ENCODE measurements at regions not wholly inside any gene's neighbourhood (a gene's known extent, or its start where the extent isn't known, plus 50 kb on each side); places are given as distances from the start of the nearest gene placed in this dataset.
A peak's percentile ranks its signal among the peaks of the same experiment; 100 is the strongest.
"Not testable (repeated sequence)": the region's sequence is repeated elsewhere in the genome, so short reads cannot be mapped to it uniquely, and the experiment has no call there.

DNA sequence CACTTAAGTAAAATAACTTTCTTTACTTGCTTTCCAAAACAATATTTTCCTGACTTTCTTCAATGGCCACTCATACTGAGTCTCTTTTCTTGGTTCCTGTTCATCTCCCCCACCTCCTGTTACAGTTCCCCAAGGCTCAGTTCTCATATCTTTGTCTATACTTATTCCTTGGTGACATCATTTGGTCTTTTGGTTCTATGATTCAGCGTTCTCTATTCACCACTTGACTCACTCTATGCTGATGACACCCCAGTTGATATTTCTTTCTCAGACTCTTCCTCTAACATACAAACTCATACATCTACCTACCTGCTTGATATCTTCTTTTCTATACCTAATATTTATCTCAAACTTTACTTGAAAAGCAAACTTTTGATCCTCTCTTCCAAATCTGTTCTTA lies 85.0 kb upstream of the P3H2 start:
- Histone ChIP-seq H3K36me3 (no peaks in the 10 kb centered on the region), H3K4me3 (no peak overlapping the region), H3K9me3 (0 out of 2 replicates have a peak, but pooled peaks cover 3% of the 10 kb centered on the region), H3K27me3 (no peaks in the 10 kb centered on the region)
- DNase-seq: no peak

DNA sequence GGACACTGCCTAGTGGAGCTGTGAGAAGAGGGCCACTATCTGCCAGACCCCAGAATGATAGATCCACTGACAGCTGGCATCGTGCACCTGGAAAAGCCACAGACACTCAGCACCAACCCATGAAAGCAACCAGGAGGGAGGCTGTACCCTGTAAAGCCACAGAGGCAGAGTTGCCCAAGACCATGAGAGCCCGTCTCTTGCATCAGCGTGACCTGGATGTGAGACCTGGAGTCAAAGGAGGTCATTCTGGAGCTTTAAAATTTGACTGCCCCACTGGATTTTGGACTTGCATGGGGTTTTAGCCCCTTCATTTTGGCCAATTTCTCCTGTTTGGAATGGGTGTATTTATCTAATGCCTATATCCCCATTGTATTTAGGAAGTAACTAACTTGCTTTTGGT lies 83.5 kb upstream of the P3H2 start:
- H3K4me3 ChIP-seq: no peak overlapping the region
- no peaks in the 10 kb centered on the region for H3K36me3 ChIP-seq
- no peaks in the 10 kb centered on the region for H3K27me3 ChIP-seq
- 0 out of 2 replicates have a peak, but pooled peaks cover 3% of the 10 kb centered on the region for H3K9me3 ChIP-seq
- DNase-seq: no peak

DNA sequence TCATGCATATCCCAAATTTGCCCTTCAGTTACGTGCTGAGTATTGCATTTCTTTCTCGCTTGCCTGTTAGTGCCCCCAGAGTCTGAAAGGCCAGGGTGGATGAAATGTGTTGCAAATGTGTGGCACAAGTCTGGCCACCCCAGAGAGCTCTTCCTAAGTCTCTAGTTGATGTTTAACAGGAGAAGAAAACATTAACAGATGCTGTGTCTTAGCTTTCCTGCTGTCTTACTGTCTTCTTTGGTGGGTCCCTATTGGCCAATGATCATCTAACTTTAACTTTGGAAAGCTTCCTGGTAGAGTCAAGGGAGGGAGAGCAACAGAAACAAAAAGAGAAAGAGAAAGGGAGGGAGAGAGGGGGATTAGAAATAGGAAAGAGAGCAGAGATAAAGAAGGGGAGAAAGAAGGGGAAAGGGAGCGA lies 76.7 kb upstream of the P3H2 start:
- H3K4me3 ChIP-seq: no peak overlapping the region
- H3K27me3 ChIP-seq: no peaks in the 10 kb centered on the region
- H3K9me3 ChIP-seq: no peaks in the 10 kb centered on the region
- no peaks in the 10 kb centered on the region for H3K36me3 ChIP-seq
- no peak for DNase-seq

DNA sequence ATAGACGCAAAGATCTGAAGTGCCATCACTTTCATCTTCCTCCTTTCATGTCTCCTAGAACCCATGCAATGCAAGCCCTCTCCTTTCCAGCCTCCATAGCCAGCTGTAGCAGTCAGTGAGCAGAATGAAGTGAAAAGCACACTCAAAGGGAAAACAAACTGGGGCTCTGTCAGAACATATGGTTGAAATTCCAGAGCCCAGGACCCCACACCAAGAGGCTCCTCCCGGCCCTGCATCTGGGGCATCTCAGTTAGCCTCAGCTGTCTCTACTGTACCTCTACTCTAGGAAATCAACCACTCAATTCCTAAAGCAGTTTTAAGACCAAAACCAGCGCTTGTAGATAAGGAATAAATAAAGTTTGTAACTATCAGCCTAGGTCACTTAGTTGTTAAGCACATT lies 73.8 kb upstream of the P3H2 start:
- no peaks in the 10 kb centered on the region for H3K27me3 ChIP-seq
- no peak for DNase-seq
- H3K4me3 ChIP-seq: no peak overlapping the region
- no peaks in the 10 kb centered on the region for H3K36me3 ChIP-seq
- no peaks in the 10 kb centered on the region for H3K9me3 ChIP-seq

DNA sequence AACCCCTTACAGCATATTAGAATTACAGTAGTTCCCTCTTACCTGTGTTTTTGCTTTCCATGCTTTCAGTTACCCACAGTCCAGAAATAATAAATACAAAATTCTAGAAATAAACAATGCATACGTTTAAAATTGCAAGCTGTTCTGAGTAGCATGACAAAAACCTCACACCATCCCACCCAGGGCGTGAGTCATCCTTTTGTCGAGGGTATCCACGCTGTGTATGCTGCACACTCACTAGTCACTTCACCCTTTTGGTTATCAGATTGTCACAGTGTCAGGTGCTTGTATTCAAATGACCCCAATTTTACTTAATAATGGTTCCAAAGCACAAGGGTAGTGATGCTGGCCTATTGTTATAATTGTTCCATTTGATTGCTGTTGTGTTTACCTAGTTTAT lies 72.5 kb upstream of the P3H2 start:
- H3K36me3 ChIP-seq: no peaks in the 10 kb centered on the region
- H3K9me3 ChIP-seq: no peaks in the 10 kb centered on the region
- peak; percentile 62 for DNase-seq
- no peaks in the 10 kb centered on the region for H3K27me3 ChIP-seq
- H3K4me3 ChIP-seq: no peak overlapping the region

DNA sequence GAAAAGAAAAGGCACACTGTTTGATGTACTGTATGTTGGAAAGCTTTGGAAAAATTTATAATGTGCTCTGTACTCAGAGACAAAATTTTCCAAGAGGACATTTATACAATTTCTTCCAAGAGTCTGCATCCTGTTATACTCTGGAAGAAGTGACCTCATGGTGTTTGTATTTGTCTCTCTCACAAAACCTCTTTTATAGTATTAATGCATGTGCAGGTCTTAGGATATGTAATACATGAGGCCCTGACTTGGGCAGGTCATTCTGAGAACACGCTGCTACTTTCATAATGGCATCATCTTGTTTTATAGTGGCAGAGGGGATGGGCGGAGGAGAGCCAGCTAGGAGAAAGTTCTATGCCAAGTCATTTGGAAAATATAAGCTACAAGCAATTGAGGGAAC lies 72.0 kb upstream of the P3H2 start:
- H3K4me3 ChIP-seq: no peak overlapping the region
- DNase-seq: no peak
- H3K9me3 ChIP-seq: no peaks in the 10 kb centered on the region
- H3K27me3 ChIP-seq: no peaks in the 10 kb centered on the region
- no peaks in the 10 kb centered on the region for H3K36me3 ChIP-seq

DNA sequence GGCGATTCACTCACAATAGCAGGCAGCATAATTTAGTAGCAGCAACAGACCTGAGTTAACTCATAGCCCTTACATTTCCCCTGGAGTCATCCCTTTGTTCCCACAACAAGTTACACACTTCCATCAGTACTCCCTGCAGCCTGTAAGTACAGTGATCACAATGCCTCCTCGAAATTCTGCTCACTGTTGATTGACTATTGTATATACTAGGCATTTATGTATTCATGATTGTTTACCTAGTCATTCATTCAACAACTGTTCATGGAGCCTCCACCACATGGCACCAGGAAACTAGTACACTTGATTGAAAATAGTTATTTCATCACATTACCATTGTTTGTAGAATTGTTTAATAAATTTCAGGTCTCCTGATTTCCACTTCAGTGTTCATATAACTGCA lies 71.4 kb upstream of the P3H2 start:
- H3K9me3 ChIP-seq: no peaks in the 10 kb centered on the region
- no peak for DNase-seq
- H3K27me3 ChIP-seq: no peaks in the 10 kb centered on the region
- H3K4me3 ChIP-seq: no peak overlapping the region
- no peaks in the 10 kb centered on the region for H3K36me3 ChIP-seq

DNA sequence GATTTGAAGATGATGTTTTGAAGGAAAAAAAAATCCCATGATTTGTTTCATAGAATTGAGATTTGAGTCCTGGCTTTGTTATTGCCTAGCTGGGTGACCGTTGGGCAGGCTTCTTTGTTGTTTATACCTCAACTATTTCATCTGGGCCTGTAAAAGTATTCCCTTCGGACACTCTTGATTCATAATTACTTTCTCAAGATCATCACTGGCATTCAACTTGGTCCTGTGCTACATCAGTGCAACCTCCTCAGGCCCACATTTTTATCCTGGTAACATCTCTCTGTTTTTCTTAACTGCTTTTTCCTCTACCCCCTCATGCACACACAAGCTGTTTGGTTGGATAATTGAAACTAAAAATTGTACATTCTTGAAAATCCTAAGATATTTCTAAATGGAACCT lies 67.5 kb upstream of the P3H2 start:
- H3K36me3 ChIP-seq: no peaks in the 10 kb centered on the region
- H3K4me3 ChIP-seq: no peak overlapping the region
- no peak for DNase-seq
- no peaks in the 10 kb centered on the region for H3K27me3 ChIP-seq
- no peaks in the 10 kb centered on the region for H3K9me3 ChIP-seq

DNA sequence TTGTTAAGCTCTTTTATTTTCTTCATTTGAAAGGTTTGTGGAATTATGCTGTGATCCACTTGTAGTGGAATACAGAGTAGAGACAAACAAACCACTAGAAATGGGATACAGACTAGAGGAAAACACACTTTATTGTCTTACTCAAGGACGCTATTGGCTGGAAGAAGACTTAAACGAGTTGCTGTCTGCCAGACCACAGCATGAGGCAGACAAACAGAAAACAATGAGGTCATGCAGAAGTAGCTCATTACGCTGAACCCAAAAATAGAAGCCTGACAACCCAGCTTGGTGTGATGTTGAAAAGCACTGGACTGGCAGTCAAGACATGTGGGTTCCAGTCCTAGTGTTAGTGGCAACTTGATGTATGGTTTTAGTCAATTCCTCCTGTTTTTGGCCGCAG lies 62.4 kb upstream of the P3H2 start:
- DNase-seq: peak; percentile 94
- Histone ChIP-seq H3K36me3 (no peaks in the 10 kb centered on the region), H3K27me3 (no peaks in the 10 kb centered on the region), H3K4me3 (no peak overlapping the region), H3K9me3 (no peaks in the 10 kb centered on the region)

DNA sequence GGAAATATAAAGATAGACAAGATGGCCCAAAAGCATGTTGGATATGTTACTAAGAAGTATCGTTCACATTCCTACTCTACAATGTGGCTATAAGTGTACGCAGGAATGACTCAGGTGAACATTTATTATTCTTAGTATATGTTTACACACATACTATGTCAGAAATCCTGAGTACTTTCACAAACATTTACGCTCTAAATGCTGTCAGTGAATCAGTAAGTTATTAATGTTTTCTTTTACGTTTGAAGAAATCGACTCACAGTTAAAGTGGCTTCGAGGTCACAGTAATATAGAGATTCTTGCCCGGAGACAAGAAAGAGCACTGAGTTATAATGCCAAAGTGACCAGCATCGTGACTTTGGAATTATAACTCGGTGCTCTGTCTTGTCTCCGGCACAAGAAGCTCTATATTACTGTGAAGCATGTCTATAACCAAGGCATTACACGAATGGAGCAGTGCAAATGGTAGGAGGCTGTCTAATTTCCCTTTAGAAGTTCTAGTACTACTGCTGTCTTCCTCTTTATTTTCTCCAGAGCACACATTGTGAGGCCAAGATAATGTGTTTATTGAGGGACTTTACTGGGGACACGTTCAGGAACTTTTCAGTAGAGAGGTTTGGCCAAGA lies 61.8 kb upstream of the P3H2 start:
- no peak overlapping the region for H3K4me3 ChIP-seq
- H3K36me3 ChIP-seq: no peaks in the 10 kb centered on the region
- no peaks in the 10 kb centered on the region for H3K27me3 ChIP-seq
- no peak for DNase-seq
- no peaks in the 10 kb centered on the region for H3K9me3 ChIP-seq

DNA sequence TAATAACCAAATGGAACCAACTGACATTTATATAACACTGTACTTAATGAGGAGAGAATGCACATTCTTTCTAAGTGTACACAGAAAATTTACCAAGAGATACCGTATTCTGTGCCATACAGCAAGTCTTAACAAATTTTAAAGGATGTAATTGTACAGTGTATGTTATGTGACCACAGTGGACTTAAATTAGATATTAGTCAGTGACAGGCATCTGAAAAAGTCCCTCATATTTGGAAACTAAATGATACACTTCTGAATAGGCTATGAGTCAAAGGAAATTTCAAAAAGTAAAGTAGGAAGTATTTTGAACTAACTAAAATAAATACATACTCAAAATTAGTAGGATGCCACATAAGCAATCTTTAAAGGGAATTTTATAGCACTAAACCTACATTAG lies 59.6 kb upstream of the P3H2 start:
- Histone ChIP-seq H3K4me3 (no peak overlapping the region), H3K9me3 (no peaks in the 10 kb centered on the region), H3K27me3 (no peaks in the 10 kb centered on the region), H3K36me3 (no peaks in the 10 kb centered on the region)
- DNase-seq: no peak

DNA sequence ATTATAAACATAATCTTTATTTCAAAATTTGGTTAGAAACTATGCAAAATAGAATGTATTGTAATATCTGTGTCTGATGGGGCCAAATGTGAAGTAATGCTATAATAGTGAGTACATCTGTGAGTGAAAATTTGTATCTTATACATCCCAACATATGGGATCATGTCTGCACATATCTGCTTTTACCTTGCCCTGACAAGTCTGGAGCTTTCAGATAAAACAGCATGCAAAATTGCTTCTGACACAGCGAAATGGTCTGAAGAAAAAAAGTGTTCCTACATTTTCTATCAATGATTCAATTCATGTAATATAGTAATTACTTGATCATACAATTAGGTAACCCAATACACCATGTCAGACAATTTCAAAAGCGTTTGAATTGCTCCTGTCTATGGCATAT lies 58.1 kb upstream of the P3H2 start:
- no peaks in the 10 kb centered on the region for H3K9me3 ChIP-seq
- H3K36me3 ChIP-seq: no peaks in the 10 kb centered on the region
- H3K4me3 ChIP-seq: no peak overlapping the region
- DNase-seq: no peak
- no peaks in the 10 kb centered on the region for H3K27me3 ChIP-seq

DNA sequence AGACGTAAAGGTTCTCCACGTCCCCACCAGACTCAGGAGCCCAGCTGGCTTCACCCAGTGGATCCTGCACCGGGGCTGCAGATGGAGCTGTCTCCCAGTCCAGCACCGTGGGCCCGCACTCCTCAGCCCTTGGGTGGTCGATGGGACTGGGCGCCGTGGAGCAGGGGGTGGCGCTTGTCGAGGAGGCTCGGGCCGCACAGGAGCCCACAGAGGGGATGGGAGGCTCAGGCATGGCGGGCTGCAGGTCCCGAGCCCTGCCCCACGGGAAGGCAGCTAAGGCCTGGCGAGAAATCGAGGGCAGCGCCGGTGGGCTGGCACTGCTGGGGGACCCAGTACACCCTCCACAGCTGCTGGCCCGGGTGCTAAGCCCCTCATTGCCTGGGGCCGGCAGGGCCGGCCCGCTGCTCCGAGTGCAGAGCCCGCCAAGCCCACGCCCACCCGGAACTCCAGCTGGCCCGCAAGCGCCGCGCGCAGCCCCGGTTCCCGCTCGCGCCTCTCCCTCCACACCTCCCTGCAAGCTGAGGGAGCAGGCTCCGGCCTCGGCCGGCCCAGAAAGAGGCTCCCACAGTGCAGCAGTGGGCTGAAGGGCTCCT lies 56.3 kb upstream of the P3H2 start:
- H3K36me3 ChIP-seq, DNase-seq, H3K9me3 ChIP-seq, H3K4me3 ChIP-seq, H3K27me3 ChIP-seq: not testable (repeated sequence)

DNA sequence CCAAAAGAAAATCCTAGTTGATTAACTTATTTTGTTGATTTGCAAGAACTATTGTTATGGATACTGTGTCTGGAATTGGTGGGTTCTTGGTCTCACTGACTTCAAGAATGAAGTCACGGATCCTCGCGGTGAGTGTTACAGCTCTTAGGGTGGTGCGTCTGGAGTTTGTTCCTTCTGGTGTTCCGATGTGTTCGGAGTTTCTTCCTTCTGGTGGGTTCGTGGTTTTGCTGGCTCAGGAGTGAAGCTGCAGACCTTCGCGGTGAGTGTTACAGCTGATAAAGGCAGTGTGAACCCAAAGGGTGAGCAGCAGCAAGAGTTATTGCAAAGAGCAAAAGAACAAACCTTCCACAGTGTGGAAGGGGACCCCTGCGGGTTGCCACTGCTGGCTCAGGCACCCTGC lies 55.4 kb upstream of the P3H2 start:
- not testable (repeated sequence) for H3K9me3 ChIP-seq, H3K27me3 ChIP-seq, H3K4me3 ChIP-seq, DNase-seq, H3K36me3 ChIP-seq

DNA sequence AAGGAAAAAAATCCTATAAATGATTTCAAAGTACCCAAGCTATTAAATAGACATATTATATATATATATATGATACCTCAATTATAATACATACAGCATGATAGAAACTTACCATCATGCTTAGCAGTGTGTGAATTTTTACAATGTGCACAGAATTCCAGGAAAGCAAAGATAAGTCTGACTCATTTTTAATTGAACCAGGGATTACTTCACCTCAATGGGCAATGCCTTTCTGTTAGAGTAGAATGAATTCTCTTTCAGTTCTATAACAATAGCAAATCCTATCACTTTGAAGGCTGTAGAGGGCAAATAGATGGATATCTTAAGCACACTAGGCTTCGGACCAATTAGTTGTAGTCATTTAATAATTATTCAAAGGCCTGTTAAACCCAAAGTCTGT lies 54.8 kb upstream of the P3H2 start:
- no peak for DNase-seq
- Histone ChIP-seq H3K4me3 (no peak overlapping the region), H3K36me3 (no peaks in the 10 kb centered on the region), H3K27me3 (no peaks in the 10 kb centered on the region), H3K9me3 (no peaks in the 10 kb centered on the region)

DNA sequence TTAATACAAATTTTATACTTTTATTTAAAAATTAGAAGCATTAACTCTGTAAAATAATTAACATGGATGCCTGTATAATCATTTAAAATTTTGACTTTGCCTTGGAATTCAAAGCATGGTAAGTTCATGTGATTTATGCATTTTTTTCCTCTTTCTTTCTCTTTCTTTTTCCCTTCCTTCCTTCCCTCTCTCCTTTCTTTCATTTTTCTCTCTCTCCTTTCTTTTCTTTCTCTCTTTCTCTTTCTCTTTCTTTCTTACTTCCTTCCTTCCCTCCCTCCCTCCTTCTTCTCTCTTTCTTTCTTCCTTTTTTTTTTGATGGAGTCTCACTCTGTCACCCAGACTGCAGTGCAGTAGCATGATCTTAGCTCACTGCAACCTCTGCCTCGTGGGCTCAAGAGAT lies 53.8 kb upstream of the P3H2 start:
- DNase-seq: no peak
- no peaks in the 10 kb centered on the region for H3K27me3 ChIP-seq
- H3K36me3 ChIP-seq: no peaks in the 10 kb centered on the region
- H3K4me3 ChIP-seq: no peak overlapping the region
- no peaks in the 10 kb centered on the region for H3K9me3 ChIP-seq

DNA sequence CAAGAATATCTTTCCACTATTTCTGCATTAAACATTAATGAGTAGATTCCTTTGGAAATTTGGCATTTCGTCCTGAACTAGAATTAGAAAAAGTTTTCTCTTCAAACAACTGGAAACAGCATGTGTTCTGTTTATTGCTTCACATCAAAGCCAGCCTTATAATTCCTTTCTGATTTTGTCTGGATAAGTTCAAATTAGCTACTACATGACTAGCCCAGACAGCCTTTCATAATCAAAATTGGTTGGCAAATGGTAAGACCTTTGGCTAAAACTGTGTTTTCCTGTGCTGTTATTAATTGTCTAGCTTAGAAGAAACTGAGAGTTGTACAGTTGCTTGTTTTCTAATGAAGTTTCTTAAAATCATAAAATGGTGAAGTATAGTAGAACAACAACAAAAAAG lies 52.7 kb upstream of the P3H2 start:
- Histone ChIP-seq H3K36me3 (no peaks in the 10 kb centered on the region), H3K9me3 (no peaks in the 10 kb centered on the region), H3K27me3 (no peaks in the 10 kb centered on the region), H3K4me3 (no peak overlapping the region)
- DNase-seq: no peak

DNA sequence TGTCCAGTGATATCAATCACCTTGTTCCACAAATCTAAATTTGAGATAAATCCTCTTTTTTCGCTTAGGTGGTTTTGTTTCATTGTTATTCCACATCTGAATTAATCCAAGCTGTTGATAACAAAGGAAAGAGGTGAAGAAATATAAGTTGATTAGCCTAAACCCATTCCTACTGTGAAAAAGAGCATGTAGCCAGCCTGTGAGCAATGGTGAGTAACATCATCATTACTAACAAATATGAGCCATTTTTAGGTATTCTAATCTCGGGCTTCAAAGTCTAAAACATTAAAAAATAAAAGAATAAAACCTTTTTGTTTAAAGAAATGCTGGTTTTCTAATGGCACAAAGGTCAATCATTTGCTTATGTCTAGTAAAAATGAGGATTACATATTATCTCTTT lies 52.1 kb upstream of the P3H2 start:
- Histone ChIP-seq H3K4me3 (no peak overlapping the region), H3K27me3 (no peaks in the 10 kb centered on the region), H3K36me3 (no peaks in the 10 kb centered on the region), H3K9me3 (no peaks in the 10 kb centered on the region)
- no peak for DNase-seq
